Non-pigmented ciliary epithelial cell (primary cell): ENCODE measurements at regions not wholly inside any gene's neighbourhood (a gene's known extent, or its start where the extent isn't known, plus 50 kb on each side); places are given as distances from the start of the nearest gene placed in this dataset.
A peak's percentile ranks its signal among the peaks of the same experiment; 100 is the strongest.
"Not testable (repeated sequence)": the region's sequence is repeated elsewhere in the genome, so short reads cannot be mapped to it uniquely, and the experiment has no call there.

ENCODE experiments used
- DNase-seq: peaks from one replicate; pipeline ENCODE4 v3.0.0-alpha.2; 2010; ENCODE audit warnings: low read depth

- peak; percentile 96 for DNase-seq
Measured at GRCh38 chr7:79778786-79779770, 325.6 kb upstream of the MAGI2 start.

GRCh38 chr7:79775911-79776310 lies 322.4 kb upstream of the MAGI2 start:
- no peak for DNase-seq

GRCh38 chr7:79774150-79774549 lies 320.7 kb upstream of the MAGI2 start:
- no peak for DNase-seq

- no peak for DNase-seq
Measured at GRCh38 chr7:79770970-79771369, 317.5 kb upstream of the MAGI2 start.

DNA sequence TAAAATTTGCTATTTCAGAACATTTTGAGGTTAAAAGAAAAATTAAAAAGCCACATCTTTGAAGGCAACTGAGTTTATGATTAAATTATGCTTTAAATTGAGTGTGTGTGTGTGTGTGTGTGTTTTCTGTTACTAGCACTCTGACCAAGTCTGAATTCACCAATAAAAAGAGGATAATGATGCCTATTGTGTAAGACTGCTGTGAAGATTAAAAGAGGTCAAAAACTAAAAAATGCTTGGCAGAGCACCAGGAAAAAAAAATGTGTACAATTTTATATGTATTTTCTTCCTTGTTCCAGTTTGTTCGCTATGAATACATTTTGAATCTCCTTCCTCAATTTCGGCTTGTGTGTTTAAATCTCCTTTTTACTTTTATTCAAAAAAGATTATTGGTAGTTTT lies 316.6 kb upstream of the MAGI2 start:
- no peak for DNase-seq

GRCh38 chr7:79767876-79768560 lies 314.6 kb upstream of the MAGI2 start:
- not testable (repeated sequence) for DNase-seq

GRCh38 chr7:79767192-79767591 lies 313.7 kb upstream of the MAGI2 start:
- not testable (repeated sequence) for DNase-seq

DNA sequence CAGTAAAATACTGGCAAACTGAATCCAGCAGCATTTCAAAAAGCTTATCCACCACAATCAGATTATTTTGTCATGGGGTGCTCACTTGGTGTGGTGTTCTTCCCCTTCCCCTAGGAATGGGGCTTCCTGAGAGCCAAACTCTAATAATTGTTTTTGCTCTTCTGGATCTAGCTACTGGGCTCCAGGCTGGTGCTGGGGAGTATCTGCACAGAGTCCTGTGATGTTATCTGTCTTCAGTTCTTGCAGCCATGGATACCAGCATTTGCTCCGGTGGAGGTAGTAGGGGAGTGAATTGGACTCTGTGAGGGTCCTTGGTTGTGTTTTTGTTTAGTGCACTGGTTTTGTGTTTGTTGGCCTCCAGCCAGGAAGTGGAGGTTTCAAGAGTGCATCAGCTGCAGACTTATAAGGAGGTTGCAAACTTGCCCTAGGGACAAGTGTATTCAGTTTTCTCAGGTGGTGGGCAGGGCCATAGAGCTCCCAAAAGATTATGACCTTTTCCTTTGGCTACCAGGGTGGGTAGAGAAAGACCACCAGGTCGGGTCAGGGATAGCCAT lies 308.5 kb upstream of the MAGI2 start:
- no peak for DNase-seq

DNA sequence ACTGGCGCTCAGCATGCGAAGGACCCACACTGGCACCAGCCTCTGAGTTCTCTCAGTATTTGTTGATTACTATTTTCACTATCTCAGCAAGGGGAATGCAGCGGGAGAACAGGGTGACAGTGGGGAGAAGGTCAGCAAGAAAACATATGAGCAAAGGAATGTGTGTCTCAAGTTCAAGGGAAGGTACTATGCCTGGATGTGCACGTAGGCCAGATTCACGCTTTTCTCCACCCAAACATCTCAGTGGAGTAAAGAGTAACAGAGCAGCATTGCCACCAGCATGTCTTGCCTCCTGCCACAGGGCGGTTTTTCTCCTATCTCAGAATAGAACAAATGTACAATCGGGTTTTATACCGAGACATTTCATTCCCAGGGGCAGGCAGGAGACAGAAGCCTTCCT lies 297.5 kb upstream of the MAGI2 start:
- not testable (repeated sequence) for DNase-seq

DNA sequence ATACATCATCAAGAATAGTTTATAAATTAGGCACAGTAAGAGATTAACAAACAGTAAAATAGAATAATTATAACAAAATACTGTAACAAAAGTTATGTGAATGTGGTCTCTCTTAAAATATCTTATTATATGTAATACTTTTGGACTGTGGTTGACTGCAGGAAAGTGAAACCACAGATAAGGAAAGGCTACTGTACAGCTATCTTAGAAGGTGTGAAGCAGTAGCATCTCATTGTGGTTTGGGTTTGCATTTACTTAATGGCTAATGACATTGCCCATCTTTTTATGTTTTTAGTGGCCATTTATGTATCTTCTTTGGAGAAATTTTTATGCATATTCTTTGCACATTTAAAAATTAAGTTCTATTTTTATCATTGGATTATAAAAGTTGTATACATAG lies 296.4 kb upstream of the MAGI2 start:
- no peak for DNase-seq

GRCh38 chr7:79741684-79742083 lies 288.2 kb upstream of the MAGI2 start:
- no peak for DNase-seq

GRCh38 chr7:79740076-79740475 lies 286.6 kb upstream of the MAGI2 start:
- DNase-seq = no peak

GRCh38 chr7:79739036-79739709 lies 285.7 kb upstream of the MAGI2 start:
- not testable (repeated sequence) for DNase-seq

- no peak for DNase-seq
Measured at GRCh38 chr7:79736418-79736817, 283.0 kb upstream of the MAGI2 start.

DNA sequence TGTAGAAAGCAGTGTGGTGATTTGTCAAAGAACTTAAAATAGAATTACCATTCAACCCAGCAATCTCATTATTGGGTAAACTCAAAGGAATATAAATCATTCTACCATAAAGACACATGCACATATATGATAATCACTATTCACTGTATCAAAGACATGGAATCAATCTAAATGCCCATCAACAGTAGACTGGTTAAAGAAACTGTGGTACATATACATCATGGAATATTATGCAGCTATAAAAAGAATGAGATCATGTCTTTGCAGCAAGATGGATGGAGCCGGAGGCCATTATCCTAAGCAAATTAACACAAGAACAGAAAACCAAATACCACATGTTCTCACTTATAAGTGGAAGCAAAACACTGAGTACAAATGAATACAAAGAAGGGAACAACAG lies 281.5 kb upstream of the MAGI2 start:
- DNase-seq = no peak

DNA sequence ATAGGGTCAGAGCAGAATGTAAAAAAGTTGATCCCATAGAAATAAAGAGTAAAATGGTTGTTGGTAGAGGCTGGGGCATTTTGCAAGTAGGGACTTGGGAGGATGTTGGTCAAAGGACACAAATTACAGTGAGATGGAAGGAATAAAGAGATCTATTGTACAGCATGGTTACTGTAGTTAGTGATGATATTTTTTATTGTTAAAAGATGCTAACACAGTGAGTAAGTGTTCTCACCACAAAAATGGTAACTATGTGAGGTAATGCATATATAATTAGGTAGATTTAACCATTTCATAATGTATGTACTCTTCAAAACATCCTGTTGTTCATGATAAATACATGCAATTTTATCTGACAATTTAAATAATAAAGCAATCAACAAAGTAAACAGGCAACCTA lies 280.7 kb upstream of the MAGI2 start:
- no peak for DNase-seq

- DNase-seq = no peak
Measured at GRCh38 chr7:79732535-79732934, 279.1 kb upstream of the MAGI2 start.

DNA sequence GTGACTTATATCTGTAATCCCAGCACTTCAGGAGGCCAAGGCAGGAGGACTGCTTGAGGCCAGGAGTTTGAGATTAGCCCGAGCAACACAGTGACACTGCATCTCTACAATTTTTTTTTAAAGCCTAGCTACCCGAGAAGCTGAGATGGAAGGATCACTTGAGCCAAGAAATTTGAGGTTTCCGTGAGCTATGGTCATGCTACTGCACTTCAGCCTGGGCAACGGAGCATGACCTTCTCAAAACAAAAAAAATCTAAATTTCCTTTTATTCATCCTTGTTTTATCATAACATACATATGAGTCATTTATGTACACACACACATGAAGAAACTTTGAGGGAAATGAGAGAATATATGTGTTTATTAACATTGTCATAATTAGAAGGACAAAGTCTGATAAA lies 277.5 kb upstream of the MAGI2 start:
- no peak for DNase-seq

GRCh38 chr7:79723833-79724618 lies 270.6 kb upstream of the MAGI2 start:
- no peak for DNase-seq

GRCh38 chr7:79722217-79722616 lies 268.8 kb upstream of the MAGI2 start:
- no peak for DNase-seq

DNA sequence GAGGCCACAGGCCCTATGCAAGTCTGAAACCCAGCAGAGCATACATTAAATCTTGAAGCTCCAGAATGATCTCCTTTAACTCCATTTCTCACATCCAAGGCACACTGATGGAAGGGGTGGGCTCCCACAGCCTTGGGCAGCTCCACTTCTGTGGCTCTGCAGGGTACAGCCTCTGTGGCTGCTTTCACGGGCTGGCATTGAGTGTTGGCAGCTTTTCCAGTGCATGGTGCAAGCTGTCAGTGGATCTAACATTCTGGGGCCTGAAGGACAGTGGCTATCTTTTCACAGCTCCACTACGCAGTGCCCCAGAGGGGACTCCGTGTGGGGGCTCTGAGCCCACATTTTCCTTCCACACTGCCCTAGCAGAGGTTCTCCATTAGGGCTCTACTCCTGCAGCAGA lies 265.7 kb upstream of the MAGI2 start:
- no peak for DNase-seq

DNA sequence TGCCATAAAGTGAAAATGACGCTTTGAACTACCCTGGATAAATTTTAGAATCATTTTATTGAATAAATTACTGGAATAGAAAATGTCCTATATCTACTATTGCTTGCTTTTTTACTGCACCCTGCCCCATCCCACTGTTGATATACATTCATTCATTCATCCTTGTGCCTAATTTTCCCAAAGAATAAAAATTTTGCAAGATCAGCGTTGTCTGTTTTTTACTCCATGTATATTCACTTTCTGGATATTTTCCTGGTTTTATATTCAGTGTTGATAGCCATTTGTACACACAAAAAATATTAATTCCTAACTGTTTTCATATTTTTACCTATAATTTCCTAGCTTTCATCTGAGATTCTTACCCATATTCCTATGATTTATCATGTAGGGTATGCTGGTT lies 262.9 kb upstream of the MAGI2 start:
- DNase-seq = no peak
